MM.1S (cell line): ENCODE measurements at regions not wholly inside any gene's neighbourhood (a gene's known extent, or its start where the extent isn't known, plus 50 kb on each side); places are given as distances from the start of the nearest gene placed in this dataset.

Experiments used
- CTCF ChIP-seq: fragments of 300-600 bp; sonication (generic); IDR thresholded peaks from 2 replicates; pipeline ENCODE4 v1.5.1; 2016; ENCODE audit warnings: antibody characterized with exemption, low read length, mixed read lengths
- EZH2phosphoT487 ChIP-seq: fragments of 300-600 bp; sonication (generic); IDR thresholded peaks from 2 replicates; pipeline ENCODE4 v1.6.1; 2018; ENCODE audit warnings: antibody characterized with exemption, low read length

- TF ChIP-seq EZH2phosphoT487 (no peak), CTCF (no peak)
These were observed 288.2 kb upstream of the UGT8 start for GRCh38 chr4:114310296-114310925.
